Lower leg skin (tissue), 4 donors: ENCODE measurements at regions not wholly inside any gene's neighbourhood (a gene's known extent, or its start where the extent isn't known, plus 50 kb on each side); places are given as distances from the start of the nearest gene placed in this dataset.

Experiments used
- DNase-seq, 2 donors: peaks; one replicate each; pipeline ENCODE4 v3.0.0-alpha.2; 2019; ENCODE audit warnings: low spot score in 2 of 2
- H3K4me3 ChIP-seq: fragments of 200-600 bp; sonication (generic); 2 replicates; pipeline ENCODE4 v1.5.1; 2017; ENCODE audit warnings: mild to moderate bottlenecking, low read depth; ENCODE audit not compliant: poor library complexity, severe bottlenecking
- CTCF ChIP-seq, 3 donors: fragments of 450-650 bp; IDR thresholded peaks; one replicate each; pipeline ENCODE4 v1.5.1; 2016; ENCODE audit warnings: antibody characterized with exemption in 3 of 3, mild to moderate bottlenecking in 3 of 3, moderate library complexity in 2 of 3
- POLR2A ChIP-seq, 2 donors: fragments of 450-650 bp; IDR thresholded peaks; one replicate each; pipeline ENCODE4 v1.6.1; 2016 to 2017; ENCODE audit warnings: antibody characterized with exemption in 2 of 2, mild to moderate bottlenecking in 1 of 2, moderate library complexity in 1 of 2
- WGBS, 2 donors: methylation state at CpG; one replicate each; pipeline ENCODE4 v1.1.5; 2018; 5-methylcytosine and 5-hydroxymethylcytosine counted together
- intact Hi-C: fragments of 100-400 bp; cut with DNase I; formaldehyde crosslinking; loops from one replicate; pipeline ENCODE4 v1.15.0; 2023; ENCODE audit warnings: low total_unique reads

- intact Hi-C loops: no loop called here
- no peak for TF ChIP-seq POLR2A (IDR thresholded peaks at IDR 0.05)
- TF ChIP-seq CTCF (IDR thresholded peaks at IDR 0.05): no peak
- DNase-seq: no peak
- no peak overlapping the region for H3K4me3 ChIP-seq
- 76 to 80% methylated on average over 1 of the region's 1 CpG for WGBS, 2 donors
These were observed 524.0 kb downstream of the IPMK start for GRCh38 chr10:57743711-57744110.

GRCh38 chr10:57741751-57742150 is 525.9 kb downstream of the IPMK start:
- intact Hi-C loops: no loop called here
- TF ChIP-seq CTCF (IDR thresholded peaks at IDR 0.05): no peak
- TF ChIP-seq POLR2A (IDR thresholded peaks at IDR 0.05): no peak
- 89 to 91% methylated on average over 3 of the region's 3 CpGs for WGBS, 2 donors
- no peak for DNase-seq
- H3K4me3 ChIP-seq: no peak overlapping the region

- intact Hi-C loops: no loop called here
- DNase-seq: no peak
- WGBS, 2 donors: 71% methylated on average over 1 of the region's 1 CpG
- TF ChIP-seq CTCF (IDR thresholded peaks at IDR 0.05) (no peak), POLR2A (IDR thresholded peaks at IDR 0.05) (no peak)
- H3K4me3 ChIP-seq: no peak overlapping the region
These were observed 544.4 kb downstream of the IPMK start for GRCh38 chr10:57723305-57723704.

GRCh38 chr10:57716884-57717283 is 550.8 kb downstream of the IPMK start:
- intact Hi-C loops: no loop called here
- WGBS, 2 donors: 60 to 69% methylated on average over 2 of the region's 2 CpGs

GRCh38 chr10:57715233-57715632 is 552.5 kb downstream of the IPMK start:
- TF ChIP-seq CTCF (IDR thresholded peaks at IDR 0.05): no peak
- TF ChIP-seq POLR2A (IDR thresholded peaks at IDR 0.05): no peak
- intact Hi-C loops: no loop called here
- 74 to 79% methylated on average over 2 of the region's 2 CpGs for WGBS, 2 donors
- no peak for DNase-seq
- H3K4me3 ChIP-seq: no peak overlapping the region

More at GRCh38 chr10:57716884-57717283, 550.8 kb downstream of the IPMK start:
- TF ChIP-seq CTCF (IDR thresholded peaks at IDR 0.05): no peak
- no peak for TF ChIP-seq POLR2A (IDR thresholded peaks at IDR 0.05)
- no peak overlapping the region for H3K4me3 ChIP-seq
- DNase-seq: no peak

- 45 to 51% methylated on average over 2 of the region's 2 CpGs for WGBS, 2 donors
- no peak for TF ChIP-seq POLR2A (IDR thresholded peaks at IDR 0.05)
- no peak for TF ChIP-seq CTCF (IDR thresholded peaks at IDR 0.05)
- H3K4me3 ChIP-seq: no peak overlapping the region
- intact Hi-C loops: no loop called here
- no peak for DNase-seq
These were observed 560.4 kb downstream of the IPMK start for GRCh38 chr10:57707300-57707658.
